ENCODE measurements at regions not wholly inside any gene's neighbourhood (a gene's known extent, or its start where the extent isn't known, plus 50 kb on each side); places are given as distances from the start of the nearest gene placed in this dataset.
"Not testable (repeated sequence)": the region's sequence is repeated elsewhere in the genome, so short reads cannot be mapped to it uniquely, and the experiment has no call there.

- not testable (repeated sequence) for H3K4me3 ChIP-seq (ENCODE audit: low read length)
Observed at GRCh38 chr2:87262184-87262702, 240.6 kb upstream of the PLGLB1 start.

- not testable (repeated sequence) for H3K4me3 ChIP-seq (ENCODE audit: low read length)
Observed at GRCh38 chr2:87263868-87264518, 242.3 kb upstream of the PLGLB1 start.

GRCh38 chr2:87275192-87275591, 253.5 kb upstream of the PLGLB1 start:
- not testable (repeated sequence) for H3K4me3 ChIP-seq (ENCODE audit: low read length)

DNA sequence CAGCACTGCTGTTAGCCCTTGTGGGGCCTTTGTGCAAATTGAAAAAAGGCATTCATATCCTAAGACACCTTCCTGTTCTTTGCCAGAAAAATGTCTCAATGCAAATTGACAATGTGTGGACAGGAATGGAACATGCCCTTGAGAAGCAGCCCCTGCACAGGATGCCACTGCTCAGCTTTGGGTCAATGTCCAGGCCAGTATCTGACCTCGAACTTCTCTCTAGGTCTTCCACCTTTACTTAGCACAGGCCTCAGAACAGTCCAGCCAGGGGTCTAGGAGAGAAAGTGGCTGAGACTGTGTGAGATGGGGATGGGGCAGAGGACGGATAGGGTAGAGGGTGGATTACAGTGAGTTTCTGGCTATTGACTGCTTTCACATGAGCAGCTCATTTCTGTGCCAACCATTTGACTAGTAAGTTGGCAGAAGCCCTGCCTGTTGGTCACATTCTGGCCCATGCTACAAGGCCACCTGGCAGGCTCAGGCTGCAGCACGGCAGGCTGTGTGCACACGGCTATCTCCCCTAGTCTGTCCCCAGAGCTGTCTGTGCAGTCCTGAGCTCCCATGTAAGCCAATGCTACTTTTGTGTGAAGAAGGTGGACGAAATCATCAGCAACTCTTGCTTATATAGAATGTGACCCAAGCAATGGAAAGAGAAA, 254.5 kb upstream of the PLGLB1 start:
- not testable (repeated sequence) for H3K4me3 ChIP-seq (ENCODE audit: low read length)

- H3K4me3 ChIP-seq (ENCODE audit: low read length), result not testable (repeated sequence)
Observed at GRCh38 chr2:87276673-87277072, 255.0 kb upstream of the PLGLB1 start.

- not testable (repeated sequence) for H3K4me3 ChIP-seq (ENCODE audit: low read length)
Observed at GRCh38 chr2:87277734-87278133, 256.1 kb upstream of the PLGLB1 start.

DNA sequence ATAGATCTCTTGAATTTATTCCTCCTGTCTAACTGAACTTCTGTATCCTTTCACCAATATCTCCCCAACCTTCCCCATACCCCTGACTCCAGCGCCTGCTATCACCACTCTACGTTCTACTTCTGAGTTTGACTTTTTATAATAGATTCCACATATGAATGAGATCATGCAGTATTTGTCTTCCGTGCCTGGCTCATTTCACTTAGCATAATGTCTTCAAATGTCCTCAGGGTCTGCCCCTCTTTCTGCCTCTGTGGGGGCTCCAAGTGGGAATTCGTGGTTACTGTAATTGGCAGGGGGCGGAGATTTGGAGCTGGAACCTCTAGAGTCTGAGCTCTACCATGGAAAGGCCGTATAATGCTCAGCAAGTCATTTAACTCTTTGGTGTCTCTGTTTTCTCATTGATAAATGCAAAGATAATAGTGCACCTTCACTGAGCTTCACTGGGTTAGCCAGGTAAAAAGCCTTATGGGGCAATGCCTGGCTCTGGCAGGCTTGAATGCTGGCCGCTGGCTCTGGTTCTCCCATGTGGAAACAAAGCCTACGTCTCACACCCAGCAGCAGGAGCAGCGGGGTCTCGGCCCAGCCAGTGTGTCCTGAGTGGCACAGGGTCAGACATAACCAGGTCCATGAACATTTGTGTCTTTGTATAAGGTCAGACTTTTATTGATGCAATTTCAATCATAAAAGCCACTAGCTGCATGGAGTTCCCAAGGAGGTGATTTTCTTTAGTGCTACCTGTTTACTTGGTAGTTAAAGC, 259.1 kb upstream of the PLGLB1 start:
- not testable (repeated sequence) for H3K4me3 ChIP-seq (ENCODE audit: low read length)

DNA sequence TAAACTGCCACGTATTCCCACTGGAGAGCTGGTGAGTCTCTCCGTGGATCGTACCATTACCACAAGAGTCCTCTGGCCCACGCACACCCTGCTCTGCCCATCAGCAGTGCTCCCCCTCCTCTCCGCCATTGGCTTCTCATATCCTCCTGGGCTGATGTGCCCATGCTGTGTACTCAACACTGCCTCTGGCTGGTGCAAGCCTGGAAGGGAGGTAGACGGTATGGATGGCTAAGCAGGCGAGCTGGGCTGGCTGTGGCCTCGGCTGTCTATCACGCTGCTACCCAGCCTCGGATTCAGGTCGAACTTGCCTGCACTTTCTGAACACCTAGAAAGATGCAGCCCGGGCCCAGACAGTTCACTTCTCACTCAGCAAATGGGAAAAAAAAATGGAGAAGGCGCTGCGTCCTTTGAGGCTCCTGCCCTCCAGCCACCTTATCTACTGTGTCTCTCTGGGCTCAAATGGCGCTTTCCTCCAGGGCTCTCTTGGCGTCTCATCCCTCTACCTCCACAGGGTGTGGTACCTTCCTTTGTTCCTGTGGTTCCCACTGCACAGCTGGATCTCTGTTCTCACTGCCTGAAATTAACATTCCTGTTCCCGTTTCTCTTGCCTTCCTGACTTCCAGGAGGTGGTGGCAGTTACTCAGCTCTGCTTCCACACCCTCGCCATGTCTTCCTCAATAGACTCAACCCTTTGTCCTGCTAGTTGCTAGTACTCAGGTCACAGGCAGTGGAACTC, 262.3 kb upstream of the PLGLB1 start:
- H3K4me3 ChIP-seq (ENCODE audit: low read length), result not testable (repeated sequence)

GRCh38 chr2:87284471-87284772, 262.8 kb upstream of the PLGLB1 start:
- H3K4me3 ChIP-seq (ENCODE audit: low read length), result not testable (repeated sequence)

GRCh38 chr2:87285139-87285538, 263.5 kb upstream of the PLGLB1 start:
- H3K4me3 ChIP-seq (ENCODE audit: low read length), result not testable (repeated sequence)

- H3K4me3 ChIP-seq (ENCODE audit: low read length), result not testable (repeated sequence)
Observed at GRCh38 chr2:87290566-87291307, 269.1 kb upstream of the PLGLB1 start.

DNA sequence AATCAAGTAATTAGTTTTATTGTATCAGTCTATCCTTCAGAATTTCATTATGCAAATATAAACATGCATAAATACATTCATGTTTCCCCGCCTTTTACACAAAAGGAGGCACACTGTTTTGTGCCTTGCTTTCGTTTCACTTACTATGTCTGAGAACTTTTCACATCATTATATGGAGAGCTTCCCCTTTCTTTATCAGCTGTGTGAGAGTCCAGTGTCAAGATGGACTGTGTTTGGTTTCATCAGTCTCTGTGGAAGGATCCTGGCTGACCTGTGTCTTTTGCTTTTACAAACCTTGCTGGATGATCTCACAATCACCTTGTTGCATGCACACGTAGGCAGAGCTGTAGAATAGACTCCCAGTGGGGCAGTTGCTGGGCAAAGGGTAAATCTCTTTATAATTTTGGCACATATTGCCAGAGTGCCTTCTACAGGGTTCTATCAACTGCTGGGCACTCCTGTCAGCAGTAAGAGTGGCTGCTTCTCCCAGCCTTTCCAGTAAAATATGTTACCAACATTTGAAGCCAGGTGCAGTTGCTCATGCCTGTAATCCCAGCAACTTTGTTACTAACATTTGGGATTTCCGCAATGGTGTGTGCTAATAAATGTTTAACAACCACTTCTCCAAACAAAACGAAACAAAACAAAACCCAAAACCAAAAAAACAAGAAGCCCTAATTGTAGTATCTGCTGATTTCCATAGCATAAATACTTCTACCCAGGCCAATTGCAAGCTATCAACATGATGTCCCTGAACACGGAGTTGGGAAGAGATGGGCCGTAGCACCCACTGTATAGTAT, 270.0 kb upstream of the PLGLB1 start:
- not testable (repeated sequence) for H3K4me3 ChIP-seq (ENCODE audit: low read length)

- not testable (repeated sequence) for H3K4me3 ChIP-seq (ENCODE audit: low read length)
Observed at GRCh38 chr2:87293931-87294594, 272.4 kb upstream of the PLGLB1 start.

- not testable (repeated sequence) for H3K4me3 ChIP-seq (ENCODE audit: low read length)
Observed at GRCh38 chr2:87295135-87295534, 273.5 kb upstream of the PLGLB1 start.

- H3K4me3 ChIP-seq (ENCODE audit: low read length), result not testable (repeated sequence)
Observed at GRCh38 chr2:87301349-87301748, 279.7 kb upstream of the PLGLB1 start.

DNA sequence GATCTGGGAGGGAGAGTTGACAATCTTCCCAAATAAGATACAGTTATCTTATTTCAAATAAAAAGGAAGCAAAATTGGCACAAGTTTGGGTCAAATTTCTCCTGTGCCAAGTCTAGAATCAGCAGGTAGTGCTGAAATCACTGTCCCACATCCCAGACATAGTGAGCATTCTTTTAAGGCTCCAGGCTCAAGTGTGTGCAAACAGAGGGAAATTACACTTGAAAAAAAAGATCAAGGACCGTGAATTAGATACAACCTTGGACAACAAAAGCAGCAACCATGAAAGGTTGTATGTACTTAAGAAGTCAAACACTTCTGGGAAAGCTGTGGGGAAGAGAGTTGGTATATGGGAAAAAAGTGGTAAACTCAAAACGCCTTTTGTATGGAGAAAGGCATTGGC, 280.2 kb upstream of the PLGLB1 start:
- not testable (repeated sequence) for H3K4me3 ChIP-seq (ENCODE audit: low read length)

DNA sequence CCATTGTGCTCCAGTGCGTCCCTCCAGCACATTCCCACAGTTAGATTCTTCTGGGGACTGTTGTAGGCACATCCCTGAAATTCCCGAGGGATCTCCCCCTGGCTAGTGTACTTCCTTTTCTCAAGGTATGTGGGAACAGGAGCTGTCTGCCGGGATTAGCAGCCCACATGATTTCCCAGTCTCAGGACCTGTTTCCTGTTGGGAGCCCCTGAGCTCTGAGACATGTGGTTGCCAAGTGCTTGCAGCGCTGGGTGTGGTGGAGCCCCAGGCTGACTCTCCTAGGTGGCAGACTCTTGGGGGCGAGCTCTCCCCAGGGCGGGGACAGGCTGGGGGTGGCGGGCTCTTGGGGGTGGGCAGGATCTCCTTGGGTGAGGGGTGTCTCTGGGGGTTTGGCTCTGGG, 287.0 kb upstream of the PLGLB1 start:
- not testable (repeated sequence) for H3K4me3 ChIP-seq (ENCODE audit: low read length)

DNA sequence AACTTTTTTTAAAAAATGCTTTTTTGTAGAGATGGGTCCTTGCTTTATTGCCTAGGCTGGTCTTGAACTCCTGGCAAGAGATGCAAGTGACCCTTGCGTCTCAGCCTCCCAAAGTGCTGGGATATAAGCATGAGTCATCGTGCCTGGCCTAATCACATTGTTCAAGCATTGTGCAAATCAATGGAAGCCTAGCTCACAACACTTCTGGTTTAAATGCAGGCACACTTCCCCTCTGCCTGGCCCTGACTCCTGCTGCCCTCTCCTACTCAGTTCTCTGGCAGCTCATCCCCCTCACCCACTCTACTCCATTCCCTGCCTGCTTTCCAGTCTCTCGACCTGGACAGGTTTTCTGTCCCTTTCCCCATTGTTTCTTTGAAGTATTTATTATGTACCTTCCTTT, 288.1 kb upstream of the PLGLB1 start:
- H3K4me3 ChIP-seq (ENCODE audit: low read length), result not testable (repeated sequence)

- H3K4me3 ChIP-seq (ENCODE audit: low read length), result not testable (repeated sequence)
Observed at GRCh38 chr2:87311896-87312441, 290.3 kb upstream of the PLGLB1 start.

Data from GM08714 (cell line).